ENCODE measurements at regions not wholly inside any gene's neighbourhood (a gene's known extent, or its start where the extent isn't known, plus 50 kb on each side); places are given as distances from the start of the nearest gene placed in this dataset.

DNA sequence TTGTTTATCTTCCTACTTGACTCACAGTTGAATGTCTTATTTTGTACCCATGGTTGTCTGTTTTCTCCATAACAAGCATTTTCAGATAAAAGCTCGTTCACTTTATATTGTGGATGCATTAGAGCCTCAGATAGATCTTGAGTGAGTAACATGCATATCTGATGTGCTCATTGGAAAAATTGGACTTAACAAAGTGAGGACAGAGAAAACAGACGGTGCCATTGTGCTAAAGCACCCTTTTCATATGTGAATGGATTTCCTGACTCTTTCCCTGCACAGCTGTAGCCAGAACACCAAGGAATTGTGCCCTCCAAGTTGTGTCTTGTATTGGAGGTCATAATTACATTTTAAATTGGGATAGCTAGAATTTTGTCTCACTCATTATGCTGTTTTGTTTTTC is 325.8 kb upstream of the MEF2C start:
- no peaks in the 10 kb centered on the region for H3K9me1 ChIP-seq (ENCODE audit: insufficient read depth, low read length)
- no peak overlapping the region for H4K91ac ChIP-seq (ENCODE audit: insufficient read depth, low read depth, low read length)
- H2AK5ac ChIP-seq (ENCODE audit: low read depth, low read length): no peak overlapping the region
- H2BK5ac ChIP-seq (ENCODE audit: low read depth, low read length, poor library complexity, severe bottlenecking): no peak overlapping the region
- H3K9me3 ChIP-seq (ENCODE audit: control insufficient read depth, insufficient read depth, low read length): no peaks in the 10 kb centered on the region
- dilution Hi-C loops (cut with HindIII; ENCODE audit: low sequenced_read_pairs, unreplicated experiment) (no loop called here), intact Hi-C loops (cut with micrococcal nuclease) (no loop called here), in situ Hi-C loops (cut with MboI; ENCODE audit: low sequenced_read_pairs) (no loop called here)
- H3K9ac ChIP-seq (ENCODE audit: low read depth, low read length): no peak overlapping the region
- no peak overlapping the region for H2BK120ac ChIP-seq (ENCODE audit: low read depth, low read length)
- no peak overlapping the region for H3K18ac ChIP-seq (ENCODE audit: low read depth, low read length)
- BruUV-seq (replicated peaks): no TSS peak
- no peak overlapping the region for H3K4me2 ChIP-seq (ENCODE audit: low read depth, low read length)
- ATAC-seq (ENCODE audit: low read depth) (no peak), DNase-seq (no peak)
- no peak overlapping the region for H2AFZ ChIP-seq (replicated peaks; ENCODE audit: low read length, poor library complexity)
- no peak overlapping the region for H2BK20ac ChIP-seq (ENCODE audit: low read depth, low read length)
- no peak overlapping the region for H3K4ac ChIP-seq (ENCODE audit: low read depth, low read length)
- 80% methylated on average over 1 of the region's 2 CpGs; no CpG with 5 or more reads in 1 of the 2 experiments for WGBS, 2 experiments (ENCODE audit: extremely low coverage in 2 of 2, insufficient read length in 1 of 2)
- H3K36me3 ChIP-seq (ENCODE audit: control insufficient read depth, insufficient read depth, low read length): no peaks in the 10 kb centered on the region
- no peak overlapping the region for H2AK9ac ChIP-seq (replicated peaks; ENCODE audit: low read depth, low read length, poor library complexity)
- no peak overlapping the region for H4K5ac ChIP-seq (ENCODE audit: low read depth, low read length)
- no peak overlapping the region for H3K56ac ChIP-seq (ENCODE audit: extremely low read depth, insufficient read depth, low read length)
- H4K8ac ChIP-seq (ENCODE audit: low read depth in 2 of 2, low read length in 2 of 2): no peak overlapping the region
- H3K4me3 ChIP-seq (ENCODE audit: insufficient read depth, low read depth, low read length): no peak overlapping the region
- no peak overlapping the region for H3K27ac ChIP-seq (ENCODE audit: insufficient read depth, low read length)
- H4K20me1 ChIP-seq (ENCODE audit: insufficient read depth, low read length): no peaks in the 10 kb centered on the region
- ChIA-PET POLR2A (ENCODE audit: unreplicated experiment) (no interaction called here), CTCF (interaction anchor here (1.5 kb wide), 1 partner anchor 33 kb away, joined by 3 read pairs; no protein-coding TSS in a partner anchor)
- no peak overlapping the region for H3K23ac ChIP-seq (ENCODE audit: low read depth, low read length)
- H2BK15ac ChIP-seq (ENCODE audit: low read depth, low read length): no peak overlapping the region
- H3K4me1 ChIP-seq (ENCODE audit: control insufficient read depth, insufficient read depth, low read length): no peaks in the 10 kb centered on the region; the same call in 1 of the 2 replicates
- no peak overlapping the region for H3K14ac ChIP-seq (replicated peaks; ENCODE audit: low read depth, low read length)
- TF ChIP-seq RAD21 (IDR thresholded peaks at IDR 0.05; ENCODE audit: low read length): no peak
- no peak for TF ChIP-seq RCOR1 (IDR thresholded peaks at IDR 0.05; ENCODE audit: insufficient replicate concordance, low read length)
- no peak for TF ChIP-seq USF2 (IDR thresholded peaks at IDR 0.05; ENCODE audit: low read depth, low read length)
- H3K79me1 ChIP-seq (ENCODE audit: low read depth in 1 of 2, low read length in 2 of 2): no peaks in the 10 kb centered on the region
- H3K27me3 ChIP-seq (ENCODE audit: control insufficient read depth, insufficient read depth, low read length): no peaks in the 10 kb centered on the region
